Liver (tissue), 8 donors: ENCODE measurements at regions not wholly inside any gene's neighbourhood (a gene's known extent, or its start where the extent isn't known, plus 50 kb on each side); places are given as distances from the start of the nearest gene placed in this dataset.

Experiments used
- DNase-seq: peaks from one replicate; pipeline ENCODE4 v3.0.0-alpha.2; 2017; ENCODE audit warnings: low spot score
- H3K27ac ChIP-seq, 2 donors: one replicate each; pipeline ENCODE4 v1.7.0; 2013; ENCODE audit warnings: inconsistent platforms in 2 of 2, low read length in 2 of 2, control low read depth in 1 of 2, low read depth in 1 of 2, mild to moderate bottlenecking in 1 of 2
- H3K27me3 ChIP-seq, 4 donors: one replicate each; pipeline versions ENCODE4 v1.6.1 to v1.7.0; 2013; ENCODE audit warnings: low read length in 3 of 4, inconsistent platforms in 1 of 4, mild to moderate bottlenecking in 1 of 4, moderate library complexity in 1 of 4; ENCODE audit not compliant: control insufficient read depth in 4 of 4, insufficient read depth in 4 of 4
- H3K36me3 ChIP-seq, 4 donors: one replicate each; pipeline versions ENCODE4 v1.6.1 to v1.7.0; 2013; ENCODE audit warnings: low read length in 3 of 4, mild to moderate bottlenecking in 3 of 4, low read depth in 1 of 4, moderate library complexity in 1 of 4; ENCODE audit not compliant: control insufficient read depth in 4 of 4, insufficient read depth in 3 of 4
- H3K4me1 ChIP-seq, 4 donors: one replicate each; pipeline versions ENCODE4 v1.6.1 to v1.7.0; 2013; ENCODE audit warnings: low read length in 3 of 4, mild to moderate bottlenecking in 3 of 4, moderate library complexity in 1 of 4; ENCODE audit not compliant: control insufficient read depth in 4 of 4, insufficient read depth in 4 of 4
- H3K4me3 ChIP-seq, 3 donors: one replicate each; pipeline versions ENCODE4 v1.6.1 to v1.7.0; 2013; ENCODE audit warnings: low read length in 3 of 3, control low read depth in 1 of 3, low read depth in 1 of 3, mild to moderate bottlenecking in 1 of 3
- H3K9ac ChIP-seq, 2 donors: one replicate each; pipeline ENCODE4 v1.7.0; 2013; ENCODE audit warnings: low read length in 2 of 2, mild to moderate bottlenecking in 2 of 2, moderate library complexity in 2 of 2, control low read depth in 1 of 2, low read depth in 1 of 2
- H3K9me3 ChIP-seq, 4 donors: one replicate each; pipeline versions ENCODE4 v1.6.1 to v1.7.0; 2013; ENCODE audit warnings: low read length in 3 of 4; ENCODE audit not compliant: control insufficient read depth in 4 of 4
- ATF3 ChIP-seq: IDR thresholded peaks from 2 replicates; pipeline ENCODE4 v1.6.1; 2016; ENCODE audit warnings: antibody characterized with exemption
- CTCF ChIP-seq: fragments of 150-350 bp; IDR thresholded peaks from 2 replicates; pipeline ENCODE4 v1.5.1; 2017; ENCODE audit warnings: improper control_type of control experiment, low read depth, low read length; ENCODE audit not compliant: missing input control
- EGR1 ChIP-seq, 2 donors: IDR thresholded peaks; 2 replicates each; pipeline ENCODE4 v1.6.1; 2016 to 2018; ENCODE audit warnings: antibody characterized with exemption in 2 of 2, low read depth in 2 of 2
- FOXA1 ChIP-seq: IDR thresholded peaks from 2 replicates; pipeline ENCODE4 v1.6.1; 2016; ENCODE audit warnings: antibody characterized with exemption
- FOXA2 ChIP-seq: IDR thresholded peaks from 2 replicates; pipeline ENCODE4 v1.6.1; 2016; ENCODE audit warnings: antibody characterized with exemption
- GABPA ChIP-seq, 2 donors: IDR thresholded peaks in 1 of 2; conservative IDR thresholded peaks in 1 of 2; 2 replicates each; pipeline ENCODE4 v1.6.1; 2016; ENCODE audit warnings: antibody characterized with exemption in 2 of 2, mild to moderate bottlenecking in 1 of 2, moderate library complexity in 1 of 2
- HNF4A ChIP-seq, 2 donors: conservative IDR thresholded peaks; 2 replicates each; pipeline ENCODE4 v1.6.1; 2016; ENCODE audit warnings: antibody characterized with exemption in 2 of 2, mild to moderate bottlenecking in 2 of 2
- HNF4G ChIP-seq: IDR thresholded peaks from 2 replicates; pipeline ENCODE4 v1.6.1; 2016; ENCODE audit warnings: antibody characterized with exemption
- JUND ChIP-seq, 2 donors: IDR thresholded peaks; 2 replicates each; pipeline ENCODE4 v1.6.1; 2016; ENCODE audit warnings: antibody characterized with exemption in 2 of 2
- NR2F2 ChIP-seq: IDR thresholded peaks from 2 replicates; pipeline ENCODE4 v1.6.1; 2016; ENCODE audit warnings: antibody characterized with exemption
- RAD21 ChIP-seq, 2 donors: IDR thresholded peaks; 2 replicates each; pipeline ENCODE4 v1.6.1; 2016; ENCODE audit warnings: antibody characterized with exemption in 2 of 2, mild to moderate bottlenecking in 2 of 2
- RXRA ChIP-seq, 2 donors: IDR thresholded peaks; 2 replicates each; pipeline ENCODE4 v1.6.1; 2017 to 2018; ENCODE audit warnings: antibody characterized with exemption in 2 of 2, mild to moderate bottlenecking in 1 of 2
- SP1 ChIP-seq: IDR thresholded peaks from 2 replicates; pipeline ENCODE4 v1.6.1; 2018; ENCODE audit warnings: antibody characterized with exemption, mild to moderate bottlenecking
- TAF1 ChIP-seq: conservative IDR thresholded peaks from 2 replicates; pipeline ENCODE4 v1.6.1; 2016; ENCODE audit warnings: antibody characterized with exemption, mild to moderate bottlenecking
- YY1 ChIP-seq: IDR thresholded peaks from 2 replicates; pipeline ENCODE4 v1.6.1; 2016; ENCODE audit warnings: antibody characterized with exemption, mild to moderate bottlenecking
- WGBS: extraction: QIAGEN DNeasy Blood & Tissue Kit; methylation state at CpG from one replicate; pipeline ENCODE4 v1.1.7; 2013; 5-methylcytosine and 5-hydroxymethylcytosine counted together
- TF ChIP-seq, protein P1 (sequence below): IDR thresholded peaks from 2 replicates; pipeline ENCODE4 v1.6.1; 2016; ENCODE audit warnings: antibody characterized with exemption
- TF ChIP-seq, protein P2 (sequence below): IDR thresholded peaks from 2 replicates; pipeline ENCODE4 v1.6.1; 2016; ENCODE audit warnings: antibody characterized with exemption, mild to moderate bottlenecking
- TF ChIP-seq, protein P3 (sequence below): IDR thresholded peaks from 2 replicates; pipeline ENCODE4 v1.6.1; 2016; ENCODE audit warnings: antibody characterized with exemption
- donor health status: healthy.
- donor health status: healthy.
- donor health status: healthy.
- donor health status: healthy.
- donor health status: healthy.

DNA sequence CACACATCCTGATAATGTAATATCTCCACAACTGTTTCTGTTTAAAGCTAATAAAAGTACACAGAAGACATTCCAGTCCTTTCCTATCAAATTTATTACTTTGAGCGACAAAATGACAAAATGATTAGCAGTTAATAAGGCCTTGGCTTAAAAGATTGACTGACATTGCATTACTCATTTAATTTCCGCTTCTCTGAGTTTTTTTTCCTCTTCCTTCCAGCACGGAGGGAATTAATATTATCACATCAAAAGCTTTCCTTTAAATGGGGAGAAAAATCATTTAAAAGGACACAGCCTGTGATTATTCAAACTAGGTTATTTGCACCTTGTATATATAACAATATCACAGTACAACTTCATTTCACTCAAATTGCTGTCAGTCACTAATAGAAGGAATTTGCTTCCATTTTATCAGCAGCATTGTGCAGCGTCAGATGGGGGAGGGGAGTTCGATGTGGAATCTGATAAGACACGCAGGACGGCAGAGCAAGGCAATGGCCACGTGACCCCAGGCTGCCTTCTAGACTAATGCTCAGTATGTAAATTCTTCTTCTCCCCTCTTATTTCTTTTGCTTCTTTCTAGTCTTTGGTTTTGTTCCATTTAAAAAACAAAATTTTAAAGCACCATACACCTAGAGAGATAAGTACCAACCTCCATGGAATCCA is 400.5 kb downstream of the IRX1 start:
- peaks cover 0 to 8% (median 4%) of the 10 kb centered on the region in 4 donors for H3K9me3 ChIP-seq
- no peak for DNase-seq
- H3K4me1 ChIP-seq = no peaks in the 10 kb centered on the region
- no peak overlapping the region for H3K27ac ChIP-seq
- H3K4me3 ChIP-seq = no peak overlapping the region
- WGBS = 34% methylated on average over 8 of the region's 8 CpGs
- TF ChIP-seq GABPA (IDR thresholded peaks at IDR 0.05 in 1 of 2, conservative IDR thresholded peaks at IDR 0.05 in 1 of 2) (no peak), SP1 (no peak), HNF4G (no peak), TAF1 (no peak), RAD21 (IDR thresholded peaks at IDR 0.05) (no peak), JUND (IDR thresholded peaks at IDR 0.05) (no peak), FOXA2 (no peak), RXRA (IDR thresholded peaks at IDR 0.05) (no peak), CTCF (no peak), ATF3 (no peak), EGR1 (IDR thresholded peaks at IDR 0.05; ENCODE audit: low read depth in 2 of 2) (no peak), FOXA1 (no peak), YY1 (no peak), NR2F2 (no peak), HNF4A (conservative IDR thresholded peaks at IDR 0.05) (no peak)
- TF ChIP-seq, protein P1, sequence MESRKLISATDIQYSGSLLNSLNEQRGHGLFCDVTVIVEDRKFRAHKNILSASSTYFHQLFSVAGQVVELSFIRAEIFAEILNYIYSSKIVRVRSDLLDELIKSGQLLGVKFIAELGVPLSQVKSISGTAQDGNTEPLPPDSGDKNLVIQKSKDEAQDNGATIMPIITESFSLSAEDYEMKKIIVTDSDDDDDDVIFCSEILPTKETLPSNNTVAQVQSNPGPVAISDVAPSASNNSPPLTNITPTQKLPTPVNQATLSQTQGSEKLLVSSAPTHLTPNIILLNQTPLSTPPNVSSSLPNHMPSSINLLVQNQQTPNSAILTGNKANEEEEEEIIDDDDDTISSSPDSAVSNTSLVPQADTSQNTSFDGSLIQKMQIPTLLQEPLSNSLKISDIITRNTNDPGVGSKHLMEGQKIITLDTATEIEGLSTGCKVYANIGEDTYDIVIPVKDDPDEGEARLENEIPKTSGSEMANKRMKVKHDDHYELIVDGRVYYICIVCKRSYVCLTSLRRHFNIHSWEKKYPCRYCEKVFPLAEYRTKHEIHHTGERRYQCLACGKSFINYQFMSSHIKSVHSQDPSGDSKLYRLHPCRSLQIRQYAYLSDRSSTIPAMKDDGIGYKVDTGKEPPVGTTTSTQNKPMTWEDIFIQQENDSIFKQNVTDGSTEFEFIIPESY = no peak
- TF ChIP-seq, protein P2, sequence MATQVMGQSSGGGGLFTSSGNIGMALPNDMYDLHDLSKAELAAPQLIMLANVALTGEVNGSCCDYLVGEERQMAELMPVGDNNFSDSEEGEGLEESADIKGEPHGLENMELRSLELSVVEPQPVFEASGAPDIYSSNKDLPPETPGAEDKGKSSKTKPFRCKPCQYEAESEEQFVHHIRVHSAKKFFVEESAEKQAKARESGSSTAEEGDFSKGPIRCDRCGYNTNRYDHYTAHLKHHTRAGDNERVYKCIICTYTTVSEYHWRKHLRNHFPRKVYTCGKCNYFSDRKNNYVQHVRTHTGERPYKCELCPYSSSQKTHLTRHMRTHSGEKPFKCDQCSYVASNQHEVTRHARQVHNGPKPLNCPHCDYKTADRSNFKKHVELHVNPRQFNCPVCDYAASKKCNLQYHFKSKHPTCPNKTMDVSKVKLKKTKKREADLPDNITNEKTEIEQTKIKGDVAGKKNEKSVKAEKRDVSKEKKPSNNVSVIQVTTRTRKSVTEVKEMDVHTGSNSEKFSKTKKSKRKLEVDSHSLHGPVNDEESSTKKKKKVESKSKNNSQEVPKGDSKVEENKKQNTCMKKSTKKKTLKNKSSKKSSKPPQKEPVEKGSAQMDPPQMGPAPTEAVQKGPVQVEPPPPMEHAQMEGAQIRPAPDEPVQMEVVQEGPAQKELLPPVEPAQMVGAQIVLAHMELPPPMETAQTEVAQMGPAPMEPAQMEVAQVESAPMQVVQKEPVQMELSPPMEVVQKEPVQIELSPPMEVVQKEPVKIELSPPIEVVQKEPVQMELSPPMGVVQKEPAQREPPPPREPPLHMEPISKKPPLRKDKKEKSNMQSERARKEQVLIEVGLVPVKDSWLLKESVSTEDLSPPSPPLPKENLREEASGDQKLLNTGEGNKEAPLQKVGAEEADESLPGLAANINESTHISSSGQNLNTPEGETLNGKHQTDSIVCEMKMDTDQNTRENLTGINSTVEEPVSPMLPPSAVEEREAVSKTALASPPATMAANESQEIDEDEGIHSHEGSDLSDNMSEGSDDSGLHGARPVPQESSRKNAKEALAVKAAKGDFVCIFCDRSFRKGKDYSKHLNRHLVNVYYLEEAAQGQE = no peak
- TF ChIP-seq, protein P3, sequence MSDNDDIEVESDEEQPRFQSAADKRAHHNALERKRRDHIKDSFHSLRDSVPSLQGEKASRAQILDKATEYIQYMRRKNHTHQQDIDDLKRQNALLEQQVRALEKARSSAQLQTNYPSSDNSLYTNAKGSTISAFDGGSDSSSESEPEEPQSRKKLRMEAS = no peak
- peaks cover 0 to 3% (median 1%) of the 10 kb centered on the region in 4 donors for H3K27me3 ChIP-seq
- no peak overlapping the region for H3K9ac ChIP-seq
- no peaks in the 10 kb centered on the region for H3K36me3 ChIP-seq
